GM19397 (cell line): ENCODE measurements at regions not wholly inside any gene's neighbourhood (a gene's known extent, or its start where the extent isn't known, plus 50 kb on each side); places are given as distances from the start of the nearest gene placed in this dataset.

Source experiments
- ATAC-seq: cut with Tn5 transposase; IDR thresholded peaks from one replicate; pipeline ENCODE4 v1.9.1; 2021; ENCODE audit warnings: mild to moderate bottlenecking, moderate library complexity; ENCODE audit not compliant: unreplicated experiment

- ATAC-seq, result no peak
Measured at GRCh38 chrX:45358392-45358791, 157.7 kb upstream of the DIPK2B start.

- no peak for ATAC-seq
Measured at GRCh38 chrX:45353456-45353855, 152.8 kb upstream of the DIPK2B start.

GRCh38 chrX:45352611-45353010 lies 151.9 kb upstream of the DIPK2B start:
- no peak for ATAC-seq

GRCh38 chrX:45351478-45351877 lies 150.8 kb upstream of the DIPK2B start:
- no peak for ATAC-seq

GRCh38 chrX:45348296-45348695 lies 147.6 kb upstream of the DIPK2B start:
- no peak for ATAC-seq

GRCh38 chrX:45347877-45348276 lies 147.2 kb upstream of the DIPK2B start:
- ATAC-seq, result no peak

- no peak for ATAC-seq
Measured at GRCh38 chrX:45344594-45344993, 143.9 kb upstream of the DIPK2B start.

GRCh38 chrX:45329217-45329616 lies 128.5 kb upstream of the DIPK2B start:
- ATAC-seq, result no peak

- ATAC-seq, result no peak
Measured at GRCh38 chrX:45324941-45325340, 124.3 kb upstream of the DIPK2B start.

- no peak for ATAC-seq
Measured at GRCh38 chrX:45323387-45323786, 122.7 kb upstream of the DIPK2B start.

GRCh38 chrX:45322820-45323219 lies 122.1 kb upstream of the DIPK2B start:
- ATAC-seq, result no peak

GRCh38 chrX:45322382-45322781 lies 121.7 kb upstream of the DIPK2B start:
- no peak for ATAC-seq

GRCh38 chrX:45320191-45320590 lies 119.5 kb upstream of the DIPK2B start:
- ATAC-seq, result no peak

- ATAC-seq, result no peak
Measured at GRCh38 chrX:45309801-45310200, 109.1 kb upstream of the DIPK2B start.

- ATAC-seq, result no peak
Measured at GRCh38 chrX:45309096-45309495, 108.4 kb upstream of the DIPK2B start.

GRCh38 chrX:45306794-45307193 lies 106.1 kb upstream of the DIPK2B start:
- ATAC-seq, result no peak

GRCh38 chrX:45300638-45301037 lies 100.0 kb upstream of the DIPK2B start:
- ATAC-seq, result no peak

GRCh38 chrX:45295259-45295986 lies 94.7 kb upstream of the DIPK2B start:
- no peak for ATAC-seq

GRCh38 chrX:45274576-45274975 lies 73.9 kb upstream of the DIPK2B start:
- no peak for ATAC-seq

GRCh38 chrX:45267007-45267406 lies 66.3 kb upstream of the DIPK2B start:
- ATAC-seq, result no peak

GRCh38 chrX:45266456-45266855 lies 65.8 kb upstream of the DIPK2B start:
- no peak for ATAC-seq

GRCh38 chrX:45264865-45265264 lies 64.2 kb upstream of the DIPK2B start:
- no peak for ATAC-seq

GRCh38 chrX:45261471-45261870 lies 60.8 kb upstream of the DIPK2B start:
- no peak for ATAC-seq
